IMR-90 (cell line): ENCODE measurements at regions not wholly inside any gene's neighbourhood (a gene's known extent, or its start where the extent isn't known, plus 50 kb on each side); places are given as distances from the start of the nearest gene placed in this dataset.

Experiments
- ATAC-seq: fragments of 200-7000 bp; cut with Tn5 transposase; 2 replicates; pipeline ENCODE4 v1.9.1; 2020; ENCODE audit warnings: low read depth, mild to moderate bottlenecking, moderate library complexity
- BruUV-seq: library from RNA; stranded (reverse); fragments of 400-500 nt; replicated peaks from 2 replicates; lab custom pipeline; 2021; lab: Mats Ljungman, UMichigan
- CTCF ChIA-PET: fragments of 300-600 bp; formaldehyde crosslinking; extraction: SDS; loops from one replicate; lab custom pipeline; 2021; ENCODE audit warnings: antibody characterized with exemption; lab: Yijun Ruan, JAX
- POLR2A ChIA-PET: fragments of 300-600 bp; sonication (Branson Sonifier 250); formaldehyde crosslinking; loops from one replicate; lab custom pipeline; 2022; ENCODE audit warnings: antibody characterized with exemption; ENCODE audit not compliant: unreplicated experiment; lab: Charles Lee
- DNase-seq: peaks from one replicate; pipeline ENCODE4 v3.0.0; 2013
- H2AFZ ChIP-seq: replicated peaks from 2 replicates; pipeline ENCODE3; 2013; ENCODE audit warnings: low read length, mild to moderate bottlenecking; ENCODE audit not compliant: poor library complexity
- H2AK5ac ChIP-seq: 2 replicates; pipeline ENCODE4 v1.6.1; 2013; ENCODE audit warnings: low read depth, low read length, inconsistent platforms
- H2AK9ac ChIP-seq: replicated peaks from 2 replicates; pipeline ENCODE3; 2013; ENCODE audit warnings: mild to moderate bottlenecking, low read depth, low read length, moderate library complexity; ENCODE audit not compliant: poor library complexity
- H2BK120ac ChIP-seq: 2 replicates; pipeline ENCODE4 v1.6.1; 2013; ENCODE audit warnings: low read depth, low read length, inconsistent platforms
- H2BK15ac ChIP-seq: 3 replicates; pipeline ENCODE4 v1.6.1; 2013; ENCODE audit warnings: low read depth, low read length, inconsistent platforms
- H2BK20ac ChIP-seq: 2 replicates; pipeline ENCODE4 v1.6.1; 2013; ENCODE audit warnings: low read depth, mild to moderate bottlenecking, inconsistent platforms, low read length, moderate library complexity
- H2BK5ac ChIP-seq: 2 replicates; pipeline ENCODE4 v1.6.1; 2013; ENCODE audit warnings: mild to moderate bottlenecking, low read depth, low read length, inconsistent platforms; ENCODE audit not compliant: poor library complexity, severe bottlenecking
- H3K14ac ChIP-seq: replicated peaks from 2 replicates; pipeline ENCODE4 v1.6.1; 2013; ENCODE audit warnings: low read depth, low read length, inconsistent platforms
- H3K18ac ChIP-seq: 2 replicates; pipeline ENCODE4 v1.6.1; 2013; ENCODE audit warnings: low read depth, low read length, control low read depth
- H3K23ac ChIP-seq: 2 replicates; pipeline ENCODE4 v1.6.1; 2013; ENCODE audit warnings: low read depth, low read length, inconsistent platforms
- H3K27ac ChIP-seq: 2 replicates; pipeline ENCODE4 v1.5.1; 2013; ENCODE audit warnings: mild to moderate bottlenecking, control low read depth, low read length; ENCODE audit not compliant: insufficient read depth
- H3K27me3 ChIP-seq: 2 replicates; pipeline ENCODE4 v1.6.1; 2013; ENCODE audit warnings: low read length; ENCODE audit not compliant: control insufficient read depth, insufficient read depth
- H3K36me3 ChIP-seq: 2 replicates; pipeline ENCODE4 v1.6.1; 2013; ENCODE audit warnings: low read length, mixed read lengths; ENCODE audit not compliant: control insufficient read depth, insufficient read depth
- H3K4ac ChIP-seq: 2 replicates; pipeline ENCODE4 v1.6.1; 2013; ENCODE audit warnings: low read depth, low read length, inconsistent platforms
- H3K4me1 ChIP-seq: 2 replicates; pipeline ENCODE4 v1.6.1; 2013; ENCODE audit warnings: low read length, mixed read lengths; ENCODE audit not compliant: control insufficient read depth, insufficient read depth
- H3K4me2 ChIP-seq: 2 replicates; pipeline ENCODE4 v1.6.1; 2013; ENCODE audit warnings: low read depth, mild to moderate bottlenecking, control low read depth, low read length, moderate library complexity
- H3K4me3 ChIP-seq: 2 replicates; pipeline ENCODE4 v1.5.1; 2013; ENCODE audit warnings: low read depth, mild to moderate bottlenecking, control low read depth, low read length, moderate library complexity; ENCODE audit not compliant: insufficient read depth
- H3K56ac ChIP-seq: 2 replicates; pipeline ENCODE4 v1.6.1; 2013; ENCODE audit warnings: low read length, inconsistent platforms; ENCODE audit not compliant: insufficient read depth; ENCODE audit errors: extremely low read depth
- H3K79me1 ChIP-seq, 2 experiments: 2 replicates each; pipeline ENCODE4 v1.6.1; 2013; ENCODE audit warnings: low read length in 2 of 2, inconsistent platforms in 1 of 2, low read depth in 1 of 2
- H3K9ac ChIP-seq: 2 replicates; pipeline ENCODE4 v1.6.1; 2013; ENCODE audit warnings: low read depth, low read length, control low read depth
- H3K9me1 ChIP-seq: 2 replicates; pipeline ENCODE4 v1.6.1; 2013; ENCODE audit warnings: low read length, inconsistent platforms; ENCODE audit not compliant: insufficient read depth
- H3K9me3 ChIP-seq: 2 replicates; pipeline ENCODE4 v1.6.1; 2013; ENCODE audit warnings: low read length; ENCODE audit not compliant: control insufficient read depth, insufficient read depth
- H4K20me1 ChIP-seq: 2 replicates; pipeline ENCODE4 v1.6.1; 2013; ENCODE audit warnings: low read length, inconsistent platforms; ENCODE audit not compliant: insufficient read depth
- H4K5ac ChIP-seq: 2 replicates; pipeline ENCODE4 v1.6.1; 2013; ENCODE audit warnings: mild to moderate bottlenecking, low read depth, low read length, control low read depth
- H4K8ac ChIP-seq, 2 experiments: 2 replicates each; pipeline ENCODE4 v1.6.1; 2013; ENCODE audit warnings: low read depth in 2 of 2, low read length in 2 of 2, control low read depth in 1 of 2, inconsistent platforms in 1 of 2
- H4K91ac ChIP-seq: 2 replicates; pipeline ENCODE4 v1.6.1; 2013; ENCODE audit warnings: low read depth, low read length, inconsistent platforms; ENCODE audit not compliant: insufficient read depth
- BHLHE40 ChIP-seq: fragments of 150-350 bp; IDR thresholded peaks from 2 replicates; pipeline ENCODE4 v1.6.1; 2016; ENCODE audit warnings: mild to moderate bottlenecking, low read depth, low read length
- CEBPB ChIP-seq: IDR thresholded peaks from 2 replicates; pipeline ENCODE4 v1.6.1; 2012; ENCODE audit warnings: low read depth, low read length, improper control_type of control experiment
- CHD1 ChIP-seq: IDR thresholded peaks from 2 replicates; pipeline ENCODE4 v1.6.1; 2012; ENCODE audit warnings: low read depth, low read length, improper control_type of control experiment
- FOS ChIP-seq: fragments of 150-350 bp; IDR thresholded peaks from 2 replicates; pipeline ENCODE4 v1.6.1; 2016; ENCODE audit warnings: low read depth, low read length
- MAZ ChIP-seq: IDR thresholded peaks from 2 replicates; pipeline ENCODE4 v1.6.1; 2012; ENCODE audit warnings: low read depth, mild to moderate bottlenecking, low read length, improper control_type of control experiment, moderate library complexity, borderline replicate concordance
- MXI1 ChIP-seq: IDR thresholded peaks from 2 replicates; pipeline ENCODE4 v1.6.1; 2012; ENCODE audit warnings: low read depth, mild to moderate bottlenecking, low read length, moderate library complexity, borderline replicate concordance
- NFE2L2 ChIP-seq: fragments of 150-350 bp; IDR thresholded peaks from 2 replicates; pipeline ENCODE4 v1.6.1; 2016; ENCODE audit warnings: low read depth, mild to moderate bottlenecking, low read length
- POLR2A ChIP-seq: IDR thresholded peaks from 2 replicates; pipeline ENCODE4 v1.6.1; 2012; ENCODE audit warnings: mild to moderate bottlenecking, low read depth, low read length
- RAD21 ChIP-seq: IDR thresholded peaks from 2 replicates; pipeline ENCODE4 v1.6.1; 2012; ENCODE audit warnings: low read length, improper control_type of control experiment
- RCOR1 ChIP-seq: IDR thresholded peaks from 2 replicates; pipeline ENCODE4 v1.6.1; 2012; ENCODE audit warnings: mild to moderate bottlenecking, low read length, improper control_type of control experiment; ENCODE audit not compliant: insufficient replicate concordance
- RFX5 ChIP-seq: IDR thresholded peaks from 2 replicates; pipeline ENCODE4 v1.8.0; 2012; ENCODE audit warnings: low read depth, mild to moderate bottlenecking, low read length, moderate library complexity
- SMC3 ChIP-seq: fragments of 150-350 bp; IDR thresholded peaks from 2 replicates; pipeline ENCODE4 v1.6.1; 2016; ENCODE audit warnings: low read depth, mild to moderate bottlenecking, antibody characterized with exemption, low read length, moderate library complexity
- WGBS, 2 experiments: methylation state at CpG; one replicate each; pipeline versions ENCODE4 v1.1.5 to v1.1.7; 2013; ENCODE audit warnings: missing lambda C conversion rate in 2 of 2; ENCODE audit not compliant: insufficient read length in 1 of 2; ENCODE audit errors: extremely low coverage in 2 of 2; 5-methylcytosine and 5-hydroxymethylcytosine counted together
- dilution Hi-C: fragments of 300-500 bp; cut with HindIII; formaldehyde crosslinking; loops from one replicate; pipeline ENCODE4 v1.14.3; 2018; ENCODE audit warnings: low sequenced_read_pairs; ENCODE audit not compliant: unreplicated experiment
- in situ Hi-C: fragments of 300-500 bp; cut with MboI; formaldehyde crosslinking; loops from 3 replicates; pipeline ENCODE4 v1.14.3; 2019; ENCODE audit warnings: low sequenced_read_pairs, inconsistent platforms, mixed read lengths
- intact Hi-C: fragments of 100-400 bp; cut with micrococcal nuclease; formaldehyde crosslinking; loops from 2 replicates; pipeline ENCODE4 v1.10.0; 2022
- TF ChIP-seq, protein P1 (sequence below): fragments of 150-350 bp; IDR thresholded peaks from 2 replicates; pipeline ENCODE4 v1.6.1; 2016; ENCODE audit warnings: low read depth, mild to moderate bottlenecking, low read length, moderate library complexity, borderline replicate concordance
- TF ChIP-seq, protein P2 (sequence below): fragments of 150-350 bp; IDR thresholded peaks from 2 replicates; pipeline ENCODE4 v1.6.1; 2017; ENCODE audit warnings: mild to moderate bottlenecking, antibody characterized with exemption, low read length, low read depth
- TF ChIP-seq, protein P3 (sequence below): conservative IDR thresholded peaks from 2 replicates; pipeline ENCODE4 v1.5.1; 2012; ENCODE audit warnings: mild to moderate bottlenecking, low read depth, low read length, improper control_type of control experiment

DNA sequence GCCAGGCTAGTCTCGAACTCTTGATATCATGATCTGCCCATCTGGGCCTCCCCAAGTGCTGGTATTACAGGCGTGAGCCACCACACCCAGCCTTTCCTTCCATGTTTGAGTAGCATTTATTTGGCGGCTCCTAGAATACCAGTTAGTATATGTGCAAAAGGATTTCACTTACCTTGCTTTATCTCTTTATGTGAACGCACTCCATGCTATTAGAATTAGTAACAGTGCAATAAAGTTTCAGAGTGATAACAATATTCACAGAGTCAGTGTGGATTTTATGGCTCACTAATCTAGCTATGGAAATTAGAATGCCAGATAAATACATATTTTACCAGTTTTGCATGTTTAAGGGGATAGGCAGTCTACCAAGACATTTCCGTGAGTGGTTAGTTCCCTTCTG lies 74.4 kb upstream of the NIPBL start:
- BruUV-seq: no TSS peak
- Histone ChIP-seq H3K23ac (no peak overlapping the region), H3K9me1 (no peaks in the 10 kb centered on the region), H3K79me1 (no peaks in the 10 kb centered on the region), H3K18ac (no peak overlapping the region), H3K27me3 (peaks cover 3% of the 10 kb centered on the region; the same call in 1 of the 2 replicates), H4K91ac (no peak overlapping the region), H4K8ac (no peak overlapping the region), H3K4ac (no peak overlapping the region), H2BK20ac (no peak overlapping the region), H2AFZ (no peak overlapping the region), H3K56ac (no peak overlapping the region), H2AK9ac (no peak overlapping the region), H2AK5ac (no peak overlapping the region), H3K4me3 (no peak overlapping the region), H3K14ac (no peak overlapping the region), H3K27ac (no peak overlapping the region), H3K9me3 (no peaks in the 10 kb centered on the region), H4K5ac (no peak overlapping the region), H2BK120ac (no peak overlapping the region), H3K4me1 (no peaks in the 10 kb centered on the region), H2BK15ac (no peak overlapping the region), H4K20me1 (no peaks in the 10 kb centered on the region), H3K9ac (no peak overlapping the region), H2BK5ac (no peak overlapping the region), H3K4me2 (no peak overlapping the region), H3K36me3 (no peaks in the 10 kb centered on the region)
- WGBS, 2 experiments: no CpG with 5 or more reads among the region's 5 CpGs
- ChIA-PET POLR2A (no interaction called here), CTCF (no interaction called here)
- intact Hi-C loops: no loop called here
- ATAC-seq: no peak
- dilution Hi-C loops: no loop called here
- no peak for TF ChIP-seq NFE2L2
- no peak for TF ChIP-seq CEBPB
- no peak for TF ChIP-seq RFX5
- TF ChIP-seq SMC3: no peak
- no peak for TF ChIP-seq RCOR1
- TF ChIP-seq, protein P1, sequence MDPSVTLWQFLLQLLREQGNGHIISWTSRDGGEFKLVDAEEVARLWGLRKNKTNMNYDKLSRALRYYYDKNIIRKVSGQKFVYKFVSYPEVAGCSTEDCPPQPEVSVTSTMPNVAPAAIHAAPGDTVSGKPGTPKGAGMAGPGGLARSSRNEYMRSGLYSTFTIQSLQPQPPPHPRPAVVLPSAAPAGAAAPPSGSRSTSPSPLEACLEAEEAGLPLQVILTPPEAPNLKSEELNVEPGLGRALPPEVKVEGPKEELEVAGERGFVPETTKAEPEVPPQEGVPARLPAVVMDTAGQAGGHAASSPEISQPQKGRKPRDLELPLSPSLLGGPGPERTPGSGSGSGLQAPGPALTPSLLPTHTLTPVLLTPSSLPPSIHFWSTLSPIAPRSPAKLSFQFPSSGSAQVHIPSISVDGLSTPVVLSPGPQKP: no peak
- TF ChIP-seq MAZ: no peak
- no peak for TF ChIP-seq BHLHE40
- TF ChIP-seq FOS: no peak
- no peak for TF ChIP-seq POLR2A
- TF ChIP-seq, protein P2, sequence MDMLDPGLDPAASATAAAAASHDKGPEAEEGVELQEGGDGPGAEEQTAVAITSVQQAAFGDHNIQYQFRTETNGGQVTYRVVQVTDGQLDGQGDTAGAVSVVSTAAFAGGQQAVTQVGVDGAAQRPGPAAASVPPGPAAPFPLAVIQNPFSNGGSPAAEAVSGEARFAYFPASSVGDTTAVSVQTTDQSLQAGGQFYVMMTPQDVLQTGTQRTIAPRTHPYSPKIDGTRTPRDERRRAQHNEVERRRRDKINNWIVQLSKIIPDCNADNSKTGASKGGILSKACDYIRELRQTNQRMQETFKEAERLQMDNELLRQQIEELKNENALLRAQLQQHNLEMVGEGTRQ: no peak
- TF ChIP-seq CHD1: no peak
- TF ChIP-seq, protein P3, sequence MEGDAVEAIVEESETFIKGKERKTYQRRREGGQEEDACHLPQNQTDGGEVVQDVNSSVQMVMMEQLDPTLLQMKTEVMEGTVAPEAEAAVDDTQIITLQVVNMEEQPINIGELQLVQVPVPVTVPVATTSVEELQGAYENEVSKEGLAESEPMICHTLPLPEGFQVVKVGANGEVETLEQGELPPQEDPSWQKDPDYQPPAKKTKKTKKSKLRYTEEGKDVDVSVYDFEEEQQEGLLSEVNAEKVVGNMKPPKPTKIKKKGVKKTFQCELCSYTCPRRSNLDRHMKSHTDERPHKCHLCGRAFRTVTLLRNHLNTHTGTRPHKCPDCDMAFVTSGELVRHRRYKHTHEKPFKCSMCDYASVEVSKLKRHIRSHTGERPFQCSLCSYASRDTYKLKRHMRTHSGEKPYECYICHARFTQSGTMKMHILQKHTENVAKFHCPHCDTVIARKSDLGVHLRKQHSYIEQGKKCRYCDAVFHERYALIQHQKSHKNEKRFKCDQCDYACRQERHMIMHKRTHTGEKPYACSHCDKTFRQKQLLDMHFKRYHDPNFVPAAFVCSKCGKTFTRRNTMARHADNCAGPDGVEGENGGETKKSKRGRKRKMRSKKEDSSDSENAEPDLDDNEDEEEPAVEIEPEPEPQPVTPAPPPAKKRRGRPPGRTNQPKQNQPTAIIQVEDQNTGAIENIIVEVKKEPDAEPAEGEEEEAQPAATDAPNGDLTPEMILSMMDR: no peak
- TF ChIP-seq MXI1: no peak
- TF ChIP-seq RAD21: no peak
- in situ Hi-C loops: no loop called here
- DNase-seq: no peak
